M059J (cell line): ENCODE measurements at regions not wholly inside any gene's neighbourhood (a gene's known extent, or its start where the extent isn't known, plus 50 kb on each side); places are given as distances from the start of the nearest gene placed in this dataset.

ENCODE experiments used
- DNase-seq: peaks from one replicate; pipeline ENCODE4 v3.0.0-alpha.2; 2012; ENCODE audit warnings: low read depth

GRCh38 chr13:110097013-110097412 is 209.9 kb downstream of the COL4A1 start:
- DNase-seq, result no peak

DNA sequence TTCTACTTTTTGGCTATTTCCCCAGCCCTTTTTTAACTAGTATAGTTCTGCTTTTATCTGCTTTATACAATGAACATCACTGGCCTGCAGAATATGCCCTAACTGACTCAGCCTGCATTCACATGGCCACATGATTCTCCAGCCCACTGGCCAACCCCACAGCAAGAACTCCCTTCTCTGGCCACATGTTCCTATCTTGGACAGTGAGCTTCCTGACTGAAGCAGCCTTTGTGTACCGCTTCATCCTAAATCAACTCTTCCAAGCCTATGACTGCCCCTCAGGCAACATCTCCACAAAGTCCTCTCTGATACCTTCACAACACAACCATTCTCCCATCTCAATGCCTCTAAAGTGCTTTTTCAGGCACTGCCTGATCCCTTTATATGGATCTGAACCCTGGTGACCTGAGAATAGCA is 214.1 kb downstream of the COL4A1 start:
- no peak for DNase-seq

DNA sequence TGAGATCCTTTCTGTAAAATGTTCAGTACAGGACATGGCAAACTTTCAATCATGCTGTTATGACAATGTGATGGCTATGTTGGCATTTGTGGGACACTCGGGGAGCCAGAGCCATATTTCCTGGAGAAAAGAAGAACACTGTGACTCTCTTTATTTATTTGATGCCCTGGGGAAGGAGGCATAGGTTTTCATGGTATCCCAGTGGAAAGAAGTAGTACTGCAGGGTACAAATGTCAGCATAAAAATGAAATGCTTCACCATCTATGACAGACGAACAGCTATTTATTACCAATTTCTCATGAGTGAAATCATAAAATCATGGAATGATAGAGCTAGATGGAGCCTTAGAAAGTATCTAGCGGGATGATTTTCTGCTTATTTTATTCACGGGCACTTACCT is 217.1 kb downstream of the COL4A1 start:
- no peak for DNase-seq

DNA sequence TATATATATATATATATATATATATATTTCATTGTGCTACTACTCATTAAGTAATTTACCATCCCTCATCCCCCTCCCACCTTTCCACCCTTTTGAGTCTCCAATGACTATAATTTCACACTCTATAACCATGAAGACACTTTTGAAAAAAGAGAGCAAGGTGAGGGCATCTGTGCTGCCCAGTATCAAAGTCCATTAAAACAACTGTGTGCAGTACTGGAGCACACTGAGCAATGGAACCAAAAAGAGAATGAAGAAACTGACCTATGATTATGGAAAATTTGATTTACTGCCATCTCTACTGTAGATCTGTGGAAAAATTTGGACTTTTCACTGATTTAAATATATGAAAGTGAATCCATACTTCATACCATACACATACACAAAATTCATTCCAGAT is 217.9 kb downstream of the COL4A1 start:
- DNase-seq, result no peak

DNA sequence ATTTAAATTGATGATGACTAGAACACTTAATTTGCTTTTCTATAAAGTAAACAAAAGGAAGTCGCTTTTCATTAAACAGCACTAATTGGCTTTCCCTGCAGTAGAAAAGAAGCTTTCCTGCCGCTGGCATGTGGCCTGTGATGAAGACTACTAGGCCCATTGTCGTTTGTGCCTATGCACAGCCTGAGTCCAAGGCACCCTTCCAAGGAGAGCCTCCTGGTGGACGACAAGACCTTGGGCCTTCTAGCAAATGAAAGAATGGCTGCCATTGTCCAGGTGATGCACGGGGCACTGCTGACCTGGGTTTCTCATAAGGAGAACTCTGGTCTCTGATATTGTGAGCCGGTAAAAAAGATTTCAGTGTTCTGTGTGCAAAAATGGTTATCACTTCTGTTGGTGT is 233.0 kb downstream of the COL4A1 start:
- DNase-seq, result no peak

- DNase-seq, result peak; percentile 69
These were observed 236.3 kb downstream of the COL4A1 start for GRCh38 chr13:110070511-110071120.

GRCh38 chr13:110070046-110070445 is 236.9 kb downstream of the COL4A1 start:
- no peak for DNase-seq

DNA sequence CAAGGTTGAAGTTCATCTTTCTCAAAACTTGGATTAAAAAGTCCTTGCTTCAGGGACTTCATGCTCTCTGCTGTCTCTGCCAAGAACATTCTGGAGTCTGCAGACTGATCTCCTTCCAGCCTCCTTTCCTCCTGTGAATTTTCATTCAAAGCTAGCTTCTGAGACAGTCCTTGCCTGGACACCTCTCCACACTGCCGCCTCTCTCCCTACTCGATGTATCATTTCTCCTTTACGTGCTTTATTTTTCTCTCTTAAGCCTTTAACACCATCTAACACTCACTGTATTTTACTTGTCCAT is 238.8 kb downstream of the COL4A1 start:
- no peak for DNase-seq

DNA sequence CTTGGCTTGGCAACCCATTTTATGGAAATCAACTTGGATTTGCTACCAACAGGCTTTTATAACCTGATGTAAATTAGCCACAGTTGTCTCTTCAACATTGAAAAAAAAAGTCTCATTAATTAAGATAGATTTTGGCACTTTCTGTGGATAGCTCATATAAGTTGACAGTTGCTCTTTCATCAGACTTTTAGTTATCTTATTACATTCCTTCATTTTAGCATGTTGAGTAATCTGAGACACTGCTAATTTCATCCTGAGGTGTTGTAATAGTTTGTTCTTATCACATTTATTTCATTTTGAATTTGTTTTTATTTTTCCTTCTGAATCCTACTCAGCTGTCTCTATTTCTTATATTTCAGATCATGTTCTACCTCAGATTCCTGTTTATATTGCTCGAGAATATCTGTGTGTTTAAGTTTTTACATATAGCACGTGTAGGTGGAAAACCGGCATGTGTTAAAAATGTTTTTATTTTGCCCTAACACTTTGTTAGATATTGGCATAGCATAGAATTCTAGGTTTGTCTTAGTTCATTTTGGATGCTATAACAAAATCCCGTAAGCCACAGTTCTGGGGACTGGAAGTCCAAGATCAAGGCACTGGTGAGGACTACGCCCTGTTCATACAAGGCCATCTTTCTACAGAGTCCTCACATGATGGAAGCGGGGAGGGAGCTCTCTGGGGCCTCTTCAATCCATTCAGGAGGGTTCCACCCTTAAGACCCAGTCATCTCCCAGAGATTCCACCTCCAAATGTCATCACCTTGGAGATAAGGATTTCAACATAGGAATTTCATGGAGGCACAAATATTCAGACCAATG is 239.4 kb downstream of the COL4A1 start:
- no peak for DNase-seq

DNA sequence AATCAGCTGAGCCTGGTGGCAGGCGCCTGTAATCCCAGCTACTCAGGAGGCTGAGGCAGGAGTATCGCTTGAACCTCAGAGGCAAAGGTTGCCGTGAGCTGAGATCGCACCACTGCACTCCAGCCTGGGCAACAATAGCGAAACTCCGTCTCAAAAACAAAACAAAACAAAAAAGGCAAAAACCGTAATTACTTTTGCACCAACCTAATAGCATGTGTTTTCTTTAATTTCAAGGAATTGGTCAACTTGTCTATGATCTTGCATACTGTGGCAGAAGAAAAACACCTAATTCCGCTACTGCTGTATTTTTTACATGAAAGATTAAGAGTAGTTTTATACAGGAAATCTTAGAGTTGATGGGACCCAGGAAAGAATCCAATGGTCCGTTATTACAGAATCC is 241.2 kb downstream of the COL4A1 start:
- no peak for DNase-seq

DNA sequence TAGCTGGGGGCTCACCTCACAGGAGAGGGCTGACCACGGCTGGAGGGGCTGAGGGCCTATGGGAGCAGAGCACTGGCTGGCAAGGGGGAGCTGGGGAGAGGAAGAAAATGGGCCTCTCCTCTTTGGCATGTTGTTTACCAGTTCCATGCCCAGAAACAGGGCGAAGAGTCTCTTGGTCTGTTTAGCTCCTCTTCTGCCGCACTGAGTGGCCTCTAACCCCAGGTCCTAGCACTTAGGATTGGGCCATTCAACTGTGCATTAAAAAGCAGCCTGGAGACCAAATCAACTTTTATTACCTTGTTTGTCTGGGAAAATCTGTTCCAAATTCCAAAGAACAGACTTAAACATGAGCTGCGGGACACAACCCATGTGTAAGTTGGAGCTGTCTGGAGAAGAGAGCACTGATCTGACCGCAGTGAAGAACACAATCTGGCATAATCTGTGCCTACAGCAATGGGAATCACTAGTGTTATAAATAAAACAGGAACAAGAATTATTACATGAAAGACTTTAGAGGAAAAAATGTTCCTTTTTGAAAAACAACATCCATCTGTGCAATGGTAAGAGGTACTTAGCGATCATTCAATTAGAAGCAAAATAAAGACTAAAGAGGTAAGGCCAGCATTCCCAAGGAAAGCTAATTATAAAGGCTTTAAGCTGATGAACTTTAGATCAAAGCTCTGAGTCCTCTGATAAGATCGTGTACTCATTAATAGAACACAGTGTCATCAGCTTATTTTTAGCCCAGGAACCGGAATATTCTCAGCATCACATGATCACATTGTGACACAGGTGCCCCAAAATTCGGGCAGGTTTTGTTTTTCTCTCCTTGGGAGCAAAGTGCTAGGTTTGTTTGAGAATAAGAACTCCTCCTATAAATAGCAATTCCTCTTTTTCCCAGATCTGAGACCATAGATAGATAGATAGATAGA is 243.2 kb downstream of the COL4A1 start:
- no peak for DNase-seq

DNA sequence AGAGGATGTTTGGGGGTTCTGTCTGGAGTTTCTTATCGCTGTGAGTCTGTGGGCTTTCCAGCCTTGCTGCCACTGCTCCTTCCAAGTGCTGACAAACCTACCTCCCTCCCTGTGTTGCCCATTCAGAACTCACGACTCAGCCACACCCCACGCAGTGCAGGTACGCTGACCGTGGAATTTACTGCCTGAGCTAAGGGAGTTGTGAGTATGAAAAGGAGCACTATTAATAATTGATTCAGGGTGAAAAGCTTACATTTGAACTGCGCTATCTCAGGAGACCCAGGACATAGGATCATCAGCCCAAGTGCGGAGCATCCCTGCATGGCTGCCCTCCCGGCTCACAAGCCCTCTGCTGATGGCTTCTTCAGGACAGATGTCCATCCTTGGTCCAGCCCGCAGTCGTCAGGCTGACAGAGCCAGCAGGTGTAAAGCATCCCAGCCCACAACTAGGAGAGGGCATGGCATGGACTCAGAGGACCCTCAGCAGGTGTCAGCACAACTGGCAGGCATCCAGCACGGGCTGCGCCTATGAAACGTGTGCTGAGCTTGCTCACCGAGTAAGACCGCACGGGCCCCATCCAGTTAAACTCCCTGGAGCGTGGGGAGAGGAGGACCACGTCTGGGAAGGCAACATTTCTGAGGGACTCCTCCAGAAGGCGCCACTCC is 244.0 kb downstream of the COL4A1 start:
- no peak for DNase-seq

GRCh38 chr13:110062077-110062776 is 244.7 kb downstream of the COL4A1 start:
- DNase-seq, result peak; percentile 25

DNA sequence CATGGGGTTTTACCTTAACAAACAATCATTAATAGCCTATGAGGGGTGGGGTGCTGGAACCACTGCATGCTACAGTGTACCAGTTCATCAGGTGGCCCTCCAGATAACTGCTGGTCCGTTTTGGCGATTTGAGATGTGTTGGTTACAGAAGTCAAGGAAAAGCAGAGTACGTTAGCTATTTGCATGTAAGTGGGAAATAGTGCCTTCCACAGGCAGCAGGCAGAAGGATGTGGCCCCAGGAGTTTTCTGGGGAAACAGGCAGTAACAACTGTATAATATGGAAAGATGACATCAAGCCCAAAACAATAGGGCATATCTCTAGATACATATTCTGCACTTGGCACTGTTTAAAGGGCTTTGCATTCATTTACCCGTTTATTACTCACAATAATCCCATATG is 245.7 kb downstream of the COL4A1 start:
- DNase-seq, result no peak

DNA sequence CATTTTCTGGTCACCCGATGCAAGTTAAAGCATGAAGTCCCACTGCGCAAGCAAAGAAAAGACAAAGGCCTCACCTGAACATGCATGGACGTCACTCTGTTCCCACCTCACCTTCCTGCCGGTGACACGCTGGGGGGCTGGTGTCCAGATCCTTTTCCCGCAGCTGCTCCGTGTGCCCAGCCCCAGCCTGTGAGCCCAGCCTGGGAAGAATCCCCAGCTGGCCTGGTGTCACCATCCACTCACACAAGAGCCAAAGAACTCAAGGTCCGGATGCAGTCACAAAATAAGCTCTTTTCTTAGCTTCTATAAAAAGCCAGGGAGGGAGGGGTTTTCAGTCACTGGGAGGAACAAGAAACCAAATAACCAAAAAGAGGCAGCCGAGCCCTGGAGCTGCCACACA is 249.9 kb downstream of the COL4A1 start:
- DNase-seq, result no peak

- DNase-seq, result no peak
These were observed 250.3 kb downstream of the COL4A1 start for GRCh38 chr13:110056640-110057039.

DNA sequence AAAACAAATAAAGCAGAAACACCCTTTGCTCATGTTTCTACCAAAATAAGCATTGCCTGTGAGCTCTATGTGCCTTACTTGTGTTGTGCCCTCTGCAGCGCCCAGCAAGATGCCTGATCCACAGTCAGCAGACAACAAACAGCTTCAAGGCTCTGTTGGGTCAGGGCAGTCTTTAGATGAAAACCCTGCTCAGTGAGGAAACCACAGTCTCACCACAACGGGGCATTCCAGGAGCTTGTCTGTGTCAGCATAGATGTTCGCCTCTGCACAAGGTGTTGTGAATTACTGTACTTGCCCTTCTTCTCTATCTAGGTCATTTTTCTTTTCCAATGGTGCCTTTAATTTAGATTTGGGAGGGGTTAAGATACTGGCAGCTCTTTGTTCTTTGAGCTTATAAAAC is 251.9 kb downstream of the COL4A1 start:
- peak; percentile 36 for DNase-seq

GRCh38 chr13:110054041-110054440 is 252.9 kb downstream of the COL4A1 start:
- DNase-seq, result no peak

DNA sequence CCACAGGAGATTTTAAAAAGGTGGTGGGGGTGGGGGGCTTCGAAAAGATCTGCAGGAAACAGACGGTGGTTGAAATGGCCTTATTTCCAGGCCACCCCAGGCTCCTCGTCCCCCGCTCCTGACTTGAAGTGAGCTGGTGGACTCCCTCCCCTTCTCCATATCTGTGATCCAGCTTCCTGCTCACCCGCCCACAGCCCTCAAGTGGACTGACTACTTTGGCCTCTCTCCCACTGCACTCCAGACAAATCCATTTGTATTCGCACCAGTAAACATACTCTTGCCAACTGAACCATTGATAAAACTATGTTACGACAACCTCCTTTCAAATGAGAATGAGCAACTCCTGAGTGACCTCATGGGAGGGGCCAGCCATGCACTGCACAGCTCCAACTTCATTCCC is 259.5 kb downstream of the COL4A1 start:
- peak; percentile 86 for DNase-seq

- no peak for DNase-seq
These were observed 260.1 kb downstream of the COL4A1 start for GRCh38 chr13:110046811-110047210.

DNA sequence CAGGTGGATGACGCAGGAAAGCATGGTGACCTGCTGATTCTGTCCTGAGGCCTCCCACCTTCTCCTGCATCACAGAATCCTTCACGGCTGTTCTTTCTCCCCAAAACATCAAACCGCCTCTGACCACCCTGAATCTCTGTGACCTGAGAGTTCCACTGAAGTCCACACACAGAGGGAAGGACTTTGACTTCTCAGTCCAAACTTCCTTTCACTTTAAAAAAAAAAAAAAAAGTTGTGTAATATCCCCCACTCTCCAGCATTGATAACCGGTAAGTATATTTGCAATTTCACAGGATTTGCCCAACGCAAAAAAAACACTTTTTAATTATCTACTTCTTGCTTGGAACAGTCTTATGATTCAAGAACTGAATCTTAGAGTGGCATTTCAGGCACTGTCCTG is 259.5 kb upstream of the IRS2 start:
- DNase-seq, result no peak

DNA sequence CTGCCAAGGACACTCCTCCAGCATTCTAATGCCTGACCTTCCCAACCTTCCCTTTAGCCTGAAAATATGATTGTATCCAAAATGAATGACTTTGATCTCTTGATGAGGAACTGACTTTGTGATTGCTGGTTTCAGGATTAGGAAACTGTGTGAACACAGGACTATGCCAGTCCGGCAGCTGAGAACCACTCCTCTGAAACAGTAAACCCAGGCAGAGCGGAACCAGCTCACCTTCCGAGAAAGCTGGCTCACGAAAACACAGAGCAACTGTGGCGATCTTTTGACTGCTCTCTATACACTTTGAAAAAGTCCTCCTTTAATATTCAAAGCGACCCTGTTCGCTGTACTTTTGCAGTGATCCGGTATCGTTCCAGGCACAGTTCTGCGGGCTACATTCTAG is 258.8 kb upstream of the IRS2 start:
- DNase-seq, result no peak
